GM21367 (cell line): ENCODE measurements at regions not wholly inside any gene's neighbourhood (a gene's known extent, or its start where the extent isn't known, plus 50 kb on each side); places are given as distances from the start of the nearest gene placed in this dataset.

ENCODE experiments used
- ATAC-seq: cut with Tn5 transposase; IDR thresholded peaks from one replicate; pipeline ENCODE4 v1.9.1; 2021; ENCODE audit not compliant: unreplicated experiment

GRCh38 chr9:20014168-20014567 is 225.3 kb upstream of the SLC24A2 start:
- no peak for ATAC-seq

DNA sequence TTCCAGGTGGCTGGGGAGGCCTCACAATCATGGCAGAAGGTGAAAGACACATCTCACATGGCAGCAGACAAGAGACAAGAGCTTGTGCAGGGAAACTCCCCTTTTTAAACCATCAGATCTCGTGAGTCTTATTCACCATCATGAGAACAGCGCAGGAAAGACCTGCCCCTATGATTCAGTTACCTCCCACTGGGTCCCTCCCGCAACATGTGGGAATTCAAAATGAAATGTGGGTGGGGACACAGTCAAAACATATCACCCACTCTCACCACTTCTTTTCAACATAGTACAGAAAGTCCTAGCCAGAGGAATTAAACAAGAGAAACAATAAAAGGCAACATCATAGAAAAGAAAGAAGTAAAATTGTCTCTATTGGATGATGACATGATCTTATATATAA is 223.4 kb upstream of the SLC24A2 start:
- ATAC-seq = no peak

- no peak for ATAC-seq
These were observed 220.8 kb upstream of the SLC24A2 start for GRCh38 chr9:20009606-20010005.

DNA sequence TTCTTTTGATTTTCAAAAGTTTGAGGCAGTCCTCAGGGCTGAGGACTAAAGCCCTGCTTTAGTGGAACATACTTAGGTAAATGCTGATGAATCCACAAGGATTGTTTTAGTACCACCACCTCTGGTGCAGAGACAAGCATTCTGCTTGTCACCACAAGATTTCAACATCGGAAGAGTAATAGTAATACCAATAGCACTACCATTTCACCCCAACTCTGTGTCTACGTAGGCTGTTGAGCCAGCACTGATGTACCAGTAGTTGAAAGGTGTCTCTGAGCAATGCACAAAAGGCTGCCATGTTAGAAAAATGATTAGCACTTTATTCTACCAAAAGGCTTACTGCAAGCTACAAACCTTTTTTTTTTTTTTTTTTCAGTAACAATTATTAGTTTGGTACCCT is 213.2 kb upstream of the SLC24A2 start:
- ATAC-seq = no peak

DNA sequence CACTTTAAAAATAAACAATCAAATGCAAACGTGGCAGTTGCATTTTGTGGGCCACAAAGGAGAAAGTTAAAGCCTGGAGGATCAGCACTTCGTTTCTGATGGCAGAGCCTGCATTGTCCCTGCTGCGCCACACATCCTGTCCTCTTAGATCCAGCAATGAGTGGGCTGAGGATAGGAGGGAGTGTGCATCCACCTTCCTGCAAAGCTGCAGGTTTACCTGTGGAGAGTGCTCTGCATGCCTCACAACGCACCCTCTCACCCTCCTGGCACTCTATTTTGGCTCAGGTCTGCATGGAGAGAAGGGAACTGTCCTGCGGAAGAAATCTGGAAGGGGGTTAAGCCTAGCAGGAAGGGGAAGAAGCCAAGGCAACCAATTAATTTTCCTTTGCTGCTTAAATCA is 212.2 kb upstream of the SLC24A2 start:
- ATAC-seq = no peak

DNA sequence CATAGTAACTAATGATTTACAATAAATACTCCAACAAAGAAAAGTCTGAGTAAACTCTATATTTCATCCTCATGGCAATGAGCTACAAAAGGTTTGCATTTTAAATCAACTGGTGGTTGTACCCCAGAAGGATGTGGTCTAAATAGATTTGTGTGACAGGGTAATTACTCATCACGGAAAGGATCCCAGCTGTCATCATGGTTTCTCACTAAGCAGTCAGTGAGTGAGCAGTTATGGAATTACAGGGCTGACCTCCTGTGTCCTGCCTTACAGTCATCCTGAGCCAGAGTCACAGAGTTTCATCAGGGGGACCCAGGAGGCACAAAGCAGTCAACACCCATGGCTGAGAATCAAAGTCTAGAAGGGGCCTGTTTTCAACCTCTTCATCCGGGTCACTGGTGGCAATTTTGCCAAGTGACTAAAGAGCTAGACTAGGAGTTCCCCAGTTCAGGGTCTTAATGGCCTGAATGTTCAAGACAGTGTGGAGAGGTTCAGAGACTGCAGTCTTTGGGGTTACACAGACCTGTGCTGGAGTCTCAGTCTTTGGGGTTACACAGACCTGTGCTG is 210.7 kb upstream of the SLC24A2 start:
- peak; percentile 81 for ATAC-seq

- ATAC-seq = peak; percentile 29
These were observed 210.1 kb upstream of the SLC24A2 start for GRCh38 chr9:19998823-19999455.

- no peak for ATAC-seq
These were observed 209.3 kb upstream of the SLC24A2 start for GRCh38 chr9:19998153-19998552.

DNA sequence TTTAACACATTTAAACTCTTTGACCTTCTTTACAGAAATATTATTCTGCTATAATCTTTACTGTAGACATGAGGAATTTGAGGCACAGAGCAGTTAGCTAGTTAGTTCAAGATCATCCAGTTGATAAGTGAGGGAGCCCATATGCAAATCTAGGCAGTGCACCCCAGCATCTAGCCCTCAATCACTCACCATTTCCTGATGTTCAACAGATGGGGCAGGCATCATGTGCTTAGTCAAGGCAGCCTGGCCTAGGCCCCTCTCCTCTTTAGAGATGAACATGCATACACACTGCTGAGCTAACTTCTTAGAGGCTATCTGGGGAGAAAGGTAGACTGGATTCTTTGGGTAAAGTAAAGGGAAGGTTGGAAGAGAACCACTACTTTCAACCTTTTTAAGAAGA is 206.8 kb upstream of the SLC24A2 start:
- no peak for ATAC-seq

DNA sequence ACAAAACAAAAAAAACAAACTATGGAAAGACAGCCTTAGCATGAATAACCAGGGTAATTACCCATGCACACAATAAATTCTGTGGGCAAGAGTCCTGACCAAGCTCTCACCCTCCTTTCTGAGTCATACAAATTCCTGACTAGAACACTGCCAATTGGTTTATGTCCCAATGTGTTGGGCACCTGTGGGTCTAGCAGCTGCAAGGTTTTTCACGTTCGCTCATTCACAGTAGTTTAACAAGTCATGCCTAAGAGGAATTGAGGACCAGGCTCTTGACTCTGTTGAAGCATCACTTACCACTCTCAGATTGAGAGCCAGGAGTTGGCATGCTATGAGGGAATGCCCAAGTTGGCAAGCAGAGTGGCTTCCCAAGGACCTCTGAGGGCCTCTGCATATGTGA is 205.5 kb upstream of the SLC24A2 start:
- ATAC-seq = no peak

GRCh38 chr9:19992556-19992955 is 203.7 kb upstream of the SLC24A2 start:
- ATAC-seq = no peak

GRCh38 chr9:19989213-19989612 is 200.4 kb upstream of the SLC24A2 start:
- ATAC-seq = no peak

- ATAC-seq = no peak
These were observed 199.4 kb upstream of the SLC24A2 start for GRCh38 chr9:19988281-19988680.

DNA sequence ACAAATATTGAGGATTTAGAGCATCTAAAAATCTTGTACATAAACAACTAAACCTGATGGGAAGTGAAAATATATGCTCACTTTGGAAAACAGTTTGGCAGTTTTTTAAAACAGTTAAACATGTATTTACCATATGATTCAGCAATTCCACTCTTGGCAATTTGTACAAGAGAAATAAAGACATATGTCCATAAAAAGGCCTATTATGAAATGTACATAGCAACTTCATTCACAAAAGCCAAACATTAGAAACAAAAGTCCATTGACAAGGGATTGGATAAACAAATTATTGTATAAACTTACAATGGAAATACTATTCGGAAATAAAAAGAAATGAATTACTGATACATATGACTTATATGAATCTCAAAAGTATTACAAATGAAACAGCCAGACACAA is 196.2 kb upstream of the SLC24A2 start:
- no peak for ATAC-seq

DNA sequence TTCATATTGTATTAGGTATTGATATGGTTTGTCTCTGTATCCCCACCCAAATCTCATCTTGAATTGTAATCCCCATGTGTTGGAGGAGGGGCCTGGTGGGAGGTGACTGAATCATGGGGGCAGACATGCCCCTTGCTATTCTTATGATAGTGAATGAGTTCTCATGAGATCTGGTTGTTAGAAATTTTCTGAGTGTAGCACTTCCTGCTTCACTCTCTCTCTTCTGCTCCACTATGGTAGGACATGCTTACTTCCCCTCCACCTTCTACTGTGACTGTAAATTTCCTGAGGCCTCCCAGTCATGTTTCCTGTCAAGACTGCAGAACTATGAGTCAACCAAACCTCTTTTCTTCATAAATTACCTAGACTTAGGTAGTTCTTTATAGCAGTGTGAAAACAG is 187.4 kb upstream of the SLC24A2 start:
- ATAC-seq = peak; percentile 45

- ATAC-seq = no peak
These were observed 186.7 kb upstream of the SLC24A2 start for GRCh38 chr9:19975499-19975898.

DNA sequence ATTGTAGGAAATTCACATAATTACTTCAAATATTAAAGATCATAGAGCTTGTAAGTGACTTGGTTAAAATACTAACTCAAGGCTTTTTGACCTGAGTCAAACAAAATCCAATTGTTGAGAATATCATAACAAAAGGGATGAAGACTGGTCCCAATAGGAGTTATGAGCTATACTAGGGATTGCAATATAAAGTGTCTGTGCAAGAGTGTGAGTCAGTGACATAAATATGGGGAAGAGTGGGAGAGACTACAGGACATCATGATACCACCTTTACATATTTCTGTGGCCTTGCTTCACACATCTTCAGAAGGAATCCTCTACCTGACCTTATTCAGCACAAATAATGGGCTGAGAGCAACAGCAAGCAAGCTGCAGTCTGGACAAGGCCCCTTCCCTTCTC is 180.9 kb upstream of the SLC24A2 start:
- ATAC-seq = no peak

DNA sequence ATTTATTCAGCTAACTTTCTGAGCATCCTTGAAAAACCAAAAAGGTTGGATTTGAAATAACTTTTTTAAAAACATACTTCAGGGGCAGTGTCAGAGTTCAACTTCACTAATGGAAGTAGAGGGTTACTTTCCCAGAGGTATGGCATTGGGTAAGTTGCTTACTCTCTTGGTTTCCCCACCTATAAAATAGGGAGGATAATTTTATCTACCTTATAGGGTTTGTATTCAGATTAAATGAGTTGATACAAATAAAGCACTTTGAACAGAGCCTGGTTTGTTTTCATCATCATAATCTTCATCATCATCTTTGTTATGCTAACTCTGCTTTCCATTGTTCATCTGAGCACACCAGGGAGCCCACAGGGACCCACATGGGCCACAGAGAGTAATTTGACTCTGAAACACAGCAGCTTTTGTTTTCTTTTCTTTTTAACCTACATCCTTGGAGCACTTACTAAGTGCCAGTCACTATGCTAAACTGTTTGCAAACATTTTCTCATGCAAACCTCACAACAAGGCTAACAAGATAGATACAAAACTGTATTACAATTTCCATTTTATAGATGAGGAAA is 179.1 kb upstream of the SLC24A2 start:
- ATAC-seq = no peak

DNA sequence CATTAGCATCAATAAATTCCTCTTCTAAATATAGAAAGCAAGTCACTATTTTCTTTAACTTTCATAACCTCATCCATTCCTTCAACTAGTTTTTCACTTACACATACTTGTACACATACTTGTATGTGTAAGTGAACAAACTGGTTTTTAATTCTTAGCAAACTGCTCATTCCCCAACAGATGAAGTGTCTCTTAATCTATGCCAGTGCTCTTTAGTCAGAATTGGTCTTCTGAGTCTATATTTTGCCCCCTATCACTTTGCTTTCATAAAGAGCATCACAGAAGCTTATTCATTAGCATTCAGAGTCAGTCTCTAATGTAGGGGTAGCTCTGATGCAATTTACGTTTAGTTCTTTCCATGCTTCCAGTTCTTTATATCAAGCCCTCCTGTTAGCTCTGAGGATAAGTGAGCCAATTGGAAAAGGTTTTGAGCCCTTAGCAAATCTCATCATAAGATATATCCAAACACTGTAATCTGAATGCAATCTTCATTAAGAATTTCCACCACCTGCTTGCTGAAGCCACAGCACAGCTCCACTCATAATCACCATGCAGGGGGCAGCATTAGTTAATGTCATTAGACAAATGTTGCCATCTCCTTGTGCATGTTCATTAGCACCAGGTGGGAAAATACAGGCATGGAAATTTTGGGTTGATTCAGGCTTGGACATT is 178.5 kb upstream of the SLC24A2 start:
- no peak for ATAC-seq

DNA sequence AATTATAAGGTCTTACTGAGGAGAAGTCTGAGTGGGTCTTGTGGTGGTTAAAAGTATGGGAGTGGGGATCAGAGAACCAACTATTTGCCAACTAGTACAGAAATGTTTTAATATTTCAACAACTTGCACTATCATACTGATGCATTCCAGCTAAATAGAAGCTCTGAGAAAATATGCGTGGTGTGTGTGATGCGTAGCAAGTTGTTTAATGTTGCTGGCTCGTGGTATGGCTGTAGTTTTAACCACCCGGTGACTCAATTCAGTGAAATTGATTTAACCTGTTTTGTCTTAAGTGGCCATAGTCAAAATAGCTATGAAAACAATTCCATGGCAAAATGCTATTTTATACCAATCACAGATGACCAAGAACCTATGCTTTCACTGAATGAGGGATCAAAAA is 176.5 kb upstream of the SLC24A2 start:
- no peak for ATAC-seq

DNA sequence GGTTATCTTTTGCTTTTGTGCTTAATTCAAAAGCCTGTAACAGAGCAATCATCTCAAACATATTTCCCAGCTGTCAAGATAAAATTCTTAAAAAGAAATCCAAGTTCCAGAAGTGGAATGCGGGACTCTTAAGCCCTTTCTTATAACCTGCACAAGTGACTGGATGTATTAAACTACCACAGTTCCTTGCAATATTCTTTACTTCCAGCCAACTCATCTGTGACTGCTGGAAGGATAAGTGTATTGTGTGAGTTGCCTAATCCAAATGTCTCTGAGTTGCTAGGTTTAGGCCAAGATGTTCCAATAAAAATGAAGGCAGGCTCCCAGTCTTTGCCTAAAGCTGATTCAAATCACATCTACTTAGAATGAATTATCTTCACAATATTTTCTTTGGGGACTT is 159.2 kb upstream of the SLC24A2 start:
- no peak for ATAC-seq

DNA sequence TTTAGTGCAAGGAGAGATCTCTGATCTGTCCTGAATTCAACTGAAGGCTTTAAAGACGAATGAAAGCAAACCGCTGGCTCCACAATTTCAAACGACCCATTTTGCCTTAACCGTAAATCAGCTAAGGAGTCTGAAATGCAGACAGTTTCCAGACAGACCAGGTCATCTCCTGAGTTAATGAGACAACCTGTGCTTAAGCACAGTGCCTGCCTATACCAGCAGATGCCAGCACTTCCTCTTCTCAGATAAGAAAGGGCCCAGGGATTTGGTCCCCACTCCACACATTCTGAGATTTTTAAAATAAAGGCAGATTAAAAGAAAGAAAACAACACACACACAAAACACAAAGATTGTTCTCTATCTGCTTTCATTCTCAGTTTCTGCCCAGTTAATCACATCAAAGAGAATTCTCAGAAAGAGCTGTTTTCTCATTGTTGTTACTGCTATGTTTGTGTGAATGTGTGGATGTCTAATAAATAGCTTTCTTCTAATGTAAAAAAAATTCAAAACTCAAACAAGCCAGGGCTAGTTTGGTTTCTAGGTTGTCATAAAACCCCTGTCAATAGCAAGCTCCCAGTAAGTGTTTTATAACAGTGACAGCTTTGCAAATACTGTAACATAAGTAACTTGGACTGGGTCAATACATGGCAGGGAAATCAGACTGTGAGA is 157.7 kb upstream of the SLC24A2 start:
- ATAC-seq = no peak
